T47D (cell line): ENCODE measurements at regions not wholly inside any gene's neighbourhood (a gene's known extent, or its start where the extent isn't known, plus 50 kb on each side); places are given as distances from the start of the nearest gene placed in this dataset.
A peak's percentile ranks its signal among the peaks of the same experiment; 100 is the strongest.

Experiments
- DNase-seq, 2 experiments: peaks; one replicate each; pipeline versions ENCODE4 v3.0.0 to v3.0.0-alpha.2; 2011 to 2012; ENCODE audit warnings: low read depth in 1 of 2, low spot score in 1 of 2
- JUND ChIP-seq: IDR thresholded peaks from 2 replicates; pipeline ENCODE4 v1.6.1; 2012; ENCODE audit warnings: low read depth
- in situ Hi-C: cut with HindIII; loops from 2 replicates; pipeline ENCODE4 v1.10.0; 2016; ENCODE audit warnings: low sequenced_read_pairs, low pct_unique_long_range_greater_than_20kb

DNA sequence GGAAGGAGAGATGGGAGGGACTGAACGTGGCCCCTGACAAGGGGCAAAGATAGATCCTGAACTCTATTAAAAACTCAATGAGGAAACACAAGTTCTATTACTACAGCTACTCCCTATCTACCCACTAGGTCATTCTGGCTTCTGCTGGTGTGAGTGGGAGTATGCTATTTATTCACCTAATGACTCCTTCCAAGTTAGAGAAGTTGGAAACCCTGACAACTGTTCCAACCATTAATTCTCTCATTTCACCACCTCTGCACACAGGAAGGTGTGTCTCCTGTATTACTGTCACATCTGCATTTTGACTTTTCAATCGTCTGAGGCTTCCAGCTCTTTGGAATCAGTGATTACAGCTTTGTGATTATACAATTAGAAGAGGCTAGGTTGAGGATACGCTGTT lies 169.4 kb upstream of the ADO start:
- in situ Hi-C loops, result no loop called here
- DNase-seq, result no peak
- no peak for TF ChIP-seq JUND

DNA sequence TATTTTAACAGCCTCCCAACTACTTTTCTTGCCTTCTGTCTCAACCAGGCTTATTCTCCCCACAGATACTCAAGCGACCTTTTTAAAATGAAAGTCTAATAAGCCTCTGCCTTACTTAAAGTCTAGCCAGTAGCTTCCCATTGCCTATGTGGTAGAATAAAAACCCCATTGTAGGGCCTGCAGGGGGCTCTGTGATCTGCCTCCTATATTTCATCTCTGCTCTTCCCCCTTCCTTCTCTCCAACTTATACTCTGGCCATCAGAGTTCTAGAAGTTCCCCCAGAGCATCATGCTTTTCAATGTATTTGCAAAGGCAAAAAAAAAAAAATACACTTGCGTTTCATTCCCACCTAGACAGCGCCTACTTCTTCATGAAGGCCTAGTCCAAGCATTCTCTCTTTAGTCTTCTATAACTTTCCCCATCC lies 167.7 kb upstream of the ADO start:
- no peak for TF ChIP-seq JUND
- in situ Hi-C loops, result no loop called here
- no peak for DNase-seq

DNA sequence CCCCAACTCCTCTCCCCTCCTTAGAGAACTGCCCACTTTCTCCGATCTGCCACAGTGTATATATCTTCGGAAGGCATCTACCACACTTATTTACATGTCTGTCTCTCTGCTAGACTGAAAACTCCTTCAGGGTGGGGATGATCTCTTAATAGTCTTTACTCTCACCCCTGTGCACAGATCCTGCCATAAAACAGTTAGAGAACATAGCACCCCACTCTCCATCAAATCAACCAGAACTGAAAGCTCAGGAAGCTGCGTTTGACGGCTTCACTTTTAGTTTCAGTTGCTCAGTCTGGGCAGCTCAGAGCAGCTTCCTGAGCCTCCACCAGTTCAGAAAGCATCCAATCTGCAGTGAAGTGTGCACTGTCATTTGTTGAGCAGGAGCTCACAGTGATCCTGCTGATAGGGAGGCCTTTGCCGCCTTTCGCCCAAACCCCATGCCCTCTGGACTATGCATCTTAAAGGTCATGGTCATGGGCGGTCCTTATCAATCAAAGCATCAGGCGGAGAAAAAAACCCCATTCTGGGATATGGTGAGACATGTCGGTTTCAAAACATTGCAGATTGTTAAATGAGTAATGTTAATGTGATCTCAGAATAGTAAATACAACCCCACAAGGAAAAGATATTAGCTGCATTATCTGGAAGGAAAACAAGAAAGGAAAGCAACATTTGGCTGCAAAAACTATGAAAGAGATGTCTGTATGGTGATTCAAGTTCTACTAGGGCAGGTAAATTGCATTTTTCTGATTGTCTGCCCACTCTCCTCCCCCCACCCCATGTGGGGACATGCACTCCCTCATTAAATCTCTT lies 167.1 kb upstream of the ADO start:
- no peak for TF ChIP-seq JUND
- in situ Hi-C loops, result no loop called here
- DNase-seq, result peak in 1 of 2 experiments; percentile 16

DNA sequence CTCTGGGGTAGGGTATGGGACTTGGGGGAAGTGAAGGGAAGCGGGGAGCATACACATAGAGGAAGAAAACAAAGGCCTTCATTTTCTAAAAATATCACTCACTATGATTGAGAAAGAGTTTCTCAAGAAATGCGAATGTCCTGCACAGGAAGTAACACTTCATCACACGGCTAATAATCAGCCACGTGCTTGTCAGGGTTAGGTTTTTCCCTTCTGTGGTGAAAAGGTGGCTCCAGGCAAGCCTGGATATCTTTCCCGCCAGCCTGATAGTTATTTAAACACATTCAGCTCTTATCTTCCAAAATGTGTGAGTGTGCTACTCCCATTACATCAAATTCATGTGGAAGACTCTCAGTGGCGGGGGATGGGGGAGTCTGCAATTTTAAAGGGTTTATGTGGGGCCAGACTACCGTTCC lies 166.4 kb upstream of the ADO start:
- no peak for TF ChIP-seq JUND
- DNase-seq, result no peak
- in situ Hi-C loops, result no loop called here

DNA sequence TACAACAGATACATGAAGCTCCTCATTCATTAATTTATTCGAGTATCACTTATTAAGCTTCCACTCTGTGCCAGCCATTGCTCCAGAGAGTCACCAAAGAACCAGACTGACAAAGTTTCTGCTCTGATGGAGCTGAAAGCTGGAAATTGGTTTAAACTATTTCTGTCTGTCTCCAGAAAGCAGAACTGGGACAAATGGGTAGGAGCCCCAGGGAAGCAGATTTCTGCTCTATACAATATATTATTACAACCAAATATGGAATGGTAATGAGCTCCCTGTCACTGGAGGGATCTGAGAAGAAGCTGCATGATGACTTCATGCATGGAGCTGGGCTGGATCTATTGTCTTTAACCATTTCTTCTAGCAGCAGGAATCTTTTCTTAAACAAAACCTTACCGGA lies 165.4 kb upstream of the ADO start:
- in situ Hi-C loops, result no loop called here
- no peak for DNase-seq
- TF ChIP-seq JUND, result no peak

DNA sequence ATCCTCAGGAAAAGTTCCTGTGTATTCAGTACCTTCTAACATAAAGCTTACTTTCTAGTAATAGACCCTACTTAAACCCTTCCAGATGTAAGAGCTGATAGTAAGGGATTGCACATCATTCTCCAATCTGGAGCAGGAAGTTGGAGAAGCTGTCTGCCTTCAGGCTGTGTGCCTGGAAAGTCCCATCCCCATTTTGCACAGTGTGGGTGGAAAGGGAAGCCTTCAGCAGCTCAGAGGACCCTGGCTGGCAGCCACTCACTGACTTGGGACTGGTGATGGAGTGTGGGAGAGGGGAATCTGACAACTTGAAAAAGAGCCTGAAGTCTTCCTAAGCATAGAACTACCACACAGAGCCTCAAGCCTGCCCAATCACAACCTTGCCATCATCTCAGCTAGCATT lies 164.1 kb upstream of the ADO start:
- DNase-seq, result no peak
- in situ Hi-C loops, result no loop called here
- no peak for TF ChIP-seq JUND

DNA sequence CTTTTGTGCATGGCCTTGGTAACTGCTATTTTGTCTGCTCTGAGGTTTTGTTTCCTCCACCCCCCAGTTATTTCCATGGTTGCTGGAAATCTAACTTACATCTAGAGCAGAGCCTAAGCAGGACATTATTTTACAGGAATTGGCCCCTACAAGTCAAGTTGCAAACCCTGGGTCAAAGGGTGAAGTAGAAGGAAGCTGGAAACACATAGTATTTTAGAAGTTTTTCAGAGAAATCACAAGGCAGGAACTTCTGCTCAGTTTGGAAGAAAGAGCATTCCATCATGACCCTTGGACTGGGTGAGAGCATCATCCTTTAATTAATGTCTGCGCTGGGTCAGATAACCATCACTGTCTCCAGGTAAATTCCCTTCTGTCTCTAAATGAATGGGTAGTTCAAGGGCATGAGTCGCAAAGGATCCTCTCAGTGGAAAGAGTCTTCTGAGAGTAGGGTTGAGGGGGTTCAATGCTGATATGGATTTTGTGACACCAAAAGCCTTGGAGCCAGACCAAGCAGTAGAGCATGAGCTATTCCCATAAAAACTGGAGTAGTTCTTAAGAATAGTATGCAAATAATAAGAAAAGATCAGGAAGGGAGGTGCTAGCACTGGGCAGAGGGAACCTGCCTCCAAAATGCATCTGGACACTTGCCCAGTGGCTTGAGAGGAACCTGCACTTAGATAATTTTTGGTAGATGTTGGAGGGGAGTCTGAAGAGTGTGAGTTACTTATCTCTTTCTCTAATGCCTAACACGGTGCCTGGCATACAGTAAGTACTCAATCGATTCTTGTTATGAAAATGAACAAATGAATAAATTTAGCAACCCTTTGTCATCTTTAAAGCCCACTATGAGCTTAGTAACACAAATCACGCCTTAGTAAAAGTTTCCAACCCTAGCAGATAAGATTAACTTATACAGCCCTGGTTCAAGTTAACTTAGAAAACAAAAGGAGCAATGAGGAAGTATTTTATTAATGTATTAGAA lies 160.6 kb upstream of the ADO start:
- in situ Hi-C loops, result no loop called here
- no peak for DNase-seq
- TF ChIP-seq JUND, result no peak

DNA sequence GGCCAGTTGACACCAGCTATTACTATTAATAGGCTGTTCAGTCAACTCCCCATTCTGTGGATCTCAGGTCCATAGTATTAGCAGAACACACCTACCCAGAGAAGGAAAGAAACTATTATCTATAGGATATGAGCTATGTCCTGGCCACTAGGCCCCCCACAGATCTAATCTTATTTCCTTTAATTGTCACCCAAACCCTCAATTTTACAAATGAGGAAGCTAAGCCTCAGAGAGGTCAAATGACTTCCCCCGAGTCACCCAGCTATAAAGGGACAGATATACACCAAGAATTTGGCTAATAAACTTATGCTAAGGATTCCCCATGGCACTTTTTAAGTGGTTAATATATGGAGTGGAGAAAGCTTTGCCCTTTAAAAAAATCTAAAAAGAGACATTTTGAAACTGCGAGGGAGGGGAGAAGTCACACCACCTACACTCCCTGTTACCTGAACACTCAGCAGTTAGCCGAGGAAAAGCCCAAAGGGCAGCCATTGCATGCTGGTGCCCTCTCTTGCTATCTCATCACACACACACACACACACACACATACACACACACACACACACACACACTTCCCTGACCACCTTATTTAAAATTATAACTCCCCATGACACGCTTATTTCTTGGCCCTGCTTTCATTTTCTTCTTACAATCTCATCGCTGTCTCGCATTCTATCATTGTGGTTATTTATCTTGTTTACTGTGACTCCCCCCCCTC lies 157.0 kb upstream of the ADO start:
- in situ Hi-C loops, result no loop called here
- no peak for DNase-seq
- TF ChIP-seq JUND, result no peak

DNA sequence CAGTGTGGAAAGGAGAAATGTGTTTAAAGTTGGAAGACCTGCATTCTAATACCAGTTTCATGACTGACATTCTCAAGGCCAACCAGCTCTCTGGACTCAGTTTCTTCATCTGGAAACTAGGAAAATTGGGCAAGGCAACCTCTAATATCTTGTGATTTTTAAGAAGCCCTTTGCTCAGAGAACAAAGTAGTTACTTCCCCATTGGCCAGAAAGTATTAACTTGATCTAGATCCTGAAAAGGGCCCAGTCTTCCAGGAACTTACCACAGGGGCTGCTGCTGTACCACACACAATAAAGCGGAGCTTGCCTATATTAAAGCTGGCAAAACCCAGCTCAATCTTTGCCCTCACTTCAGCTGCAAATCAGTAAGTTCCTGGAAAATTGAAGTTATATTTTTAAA lies 155.6 kb upstream of the ADO start:
- in situ Hi-C loops, result no loop called here
- DNase-seq, result no peak
- no peak for TF ChIP-seq JUND

DNA sequence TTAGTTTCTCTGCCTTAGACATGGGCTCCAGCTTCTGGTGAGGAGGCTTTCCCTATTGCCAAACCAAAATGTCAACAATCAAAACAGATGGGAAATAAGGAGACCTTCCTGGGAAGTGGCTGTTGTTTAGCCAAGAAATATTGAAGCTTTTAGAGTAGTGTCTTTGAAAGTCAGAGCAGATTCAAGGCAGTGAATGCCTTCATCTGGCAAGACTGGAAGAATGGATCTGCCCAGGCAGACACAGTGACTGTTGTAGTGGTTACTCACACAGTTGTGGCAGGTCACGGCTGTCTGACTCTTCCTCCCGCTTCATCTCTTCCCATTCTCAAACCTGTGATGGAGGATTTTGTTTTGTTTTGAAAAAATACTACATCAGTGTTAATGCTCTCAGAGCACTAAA lies 154.1 kb upstream of the ADO start:
- in situ Hi-C loops, result no loop called here
- TF ChIP-seq JUND, result no peak
- no peak for DNase-seq

DNA sequence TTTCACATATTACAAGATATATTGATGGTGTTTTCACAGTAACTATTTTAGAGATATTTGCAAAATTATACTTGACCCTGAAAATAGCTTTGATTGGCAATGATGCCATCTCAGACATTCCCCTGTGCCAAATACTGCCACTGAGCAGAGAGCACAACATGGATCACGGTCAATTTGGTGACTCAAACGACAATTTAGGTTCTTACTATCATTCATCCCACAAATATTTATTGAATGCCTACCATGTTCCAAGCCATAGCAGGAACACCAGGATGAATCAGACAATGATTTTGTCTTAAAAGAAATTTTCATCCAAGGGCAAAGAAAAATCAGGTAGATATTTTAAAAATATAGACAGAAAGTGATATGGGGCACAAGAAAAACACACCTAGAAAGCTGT lies 153.2 kb upstream of the ADO start:
- DNase-seq, result no peak
- in situ Hi-C loops, result no loop called here
- TF ChIP-seq JUND, result no peak

DNA sequence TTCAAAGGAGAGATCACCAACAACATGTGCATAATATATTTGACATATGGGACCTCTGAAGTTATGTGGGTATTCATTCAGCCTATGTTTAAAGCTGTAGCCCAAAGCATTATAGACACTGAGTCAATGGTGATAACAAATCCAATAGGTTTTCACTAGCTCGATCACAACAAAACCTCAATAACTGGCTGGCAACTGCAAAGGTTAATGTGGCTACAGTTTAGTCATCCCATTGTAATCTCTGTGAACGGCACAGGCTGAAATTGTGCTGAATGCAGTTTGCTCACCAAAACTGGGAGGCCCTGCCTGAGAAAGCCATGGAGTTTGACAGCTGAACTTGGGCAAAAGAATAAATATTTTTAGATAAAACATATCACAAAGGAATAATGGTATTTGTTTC lies 152.4 kb upstream of the ADO start:
- in situ Hi-C loops, result no loop called here
- no peak for TF ChIP-seq JUND
- no peak for DNase-seq
